ENCODE measurements at regions not wholly inside any gene's neighbourhood (a gene's known extent, or its start where the extent isn't known, plus 50 kb on each side); places are given as distances from the start of the nearest gene placed in this dataset.

GRCh38 chr16:64065523-64065922 is 1056.3 kb downstream of the CDH11 start:
- Histone ChIP-seq H3K4me1 (ENCODE audit: control insufficient read depth, insufficient read depth, low read length) (no peaks in the 10 kb centered on the region), H3K9me3 (ENCODE audit: control insufficient read depth, insufficient read depth, low read length) (peaks cover 4% of the 10 kb centered on the region), H3K27me3 (ENCODE audit: control insufficient read depth, insufficient read depth, low read length) (no peaks in the 10 kb centered on the region), H3K36me3 (ENCODE audit: control insufficient read depth, insufficient read depth, low read length) (no peaks in the 10 kb centered on the region), H3K27ac (ENCODE audit: low read length) (no peak overlapping the region), H3K4me3 (ENCODE audit: low read length) (no peak overlapping the region)
- Mint-ChIP-seq H3K27ac (no peak overlapping the region), H3K4me1 (no peaks in the 10 kb centered on the region), H3K9me3 (peaks cover 9 to 13% of the 10 kb centered on the region in 2 donors), H3K4me3 (no peak overlapping the region), H3K27me3 (ENCODE audit: low read depth in 2 of 2) (no peaks in the 10 kb centered on the region), H3K36me3 (no peaks in the 10 kb centered on the region)
- intact Hi-C loops (cut with micrococcal nuclease): no loop called here
- ATAC-seq (no peak), DNase-seq (no peak)
- WGBS (ENCODE audit: insufficient coverage): 82% methylated on average over 1 of the region's 1 CpG
- TF ChIP-seq, protein P1, sequence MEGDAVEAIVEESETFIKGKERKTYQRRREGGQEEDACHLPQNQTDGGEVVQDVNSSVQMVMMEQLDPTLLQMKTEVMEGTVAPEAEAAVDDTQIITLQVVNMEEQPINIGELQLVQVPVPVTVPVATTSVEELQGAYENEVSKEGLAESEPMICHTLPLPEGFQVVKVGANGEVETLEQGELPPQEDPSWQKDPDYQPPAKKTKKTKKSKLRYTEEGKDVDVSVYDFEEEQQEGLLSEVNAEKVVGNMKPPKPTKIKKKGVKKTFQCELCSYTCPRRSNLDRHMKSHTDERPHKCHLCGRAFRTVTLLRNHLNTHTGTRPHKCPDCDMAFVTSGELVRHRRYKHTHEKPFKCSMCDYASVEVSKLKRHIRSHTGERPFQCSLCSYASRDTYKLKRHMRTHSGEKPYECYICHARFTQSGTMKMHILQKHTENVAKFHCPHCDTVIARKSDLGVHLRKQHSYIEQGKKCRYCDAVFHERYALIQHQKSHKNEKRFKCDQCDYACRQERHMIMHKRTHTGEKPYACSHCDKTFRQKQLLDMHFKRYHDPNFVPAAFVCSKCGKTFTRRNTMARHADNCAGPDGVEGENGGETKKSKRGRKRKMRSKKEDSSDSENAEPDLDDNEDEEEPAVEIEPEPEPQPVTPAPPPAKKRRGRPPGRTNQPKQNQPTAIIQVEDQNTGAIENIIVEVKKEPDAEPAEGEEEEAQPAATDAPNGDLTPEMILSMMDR (IDR thresholded peaks at IDR 0.05): no peak

DNA sequence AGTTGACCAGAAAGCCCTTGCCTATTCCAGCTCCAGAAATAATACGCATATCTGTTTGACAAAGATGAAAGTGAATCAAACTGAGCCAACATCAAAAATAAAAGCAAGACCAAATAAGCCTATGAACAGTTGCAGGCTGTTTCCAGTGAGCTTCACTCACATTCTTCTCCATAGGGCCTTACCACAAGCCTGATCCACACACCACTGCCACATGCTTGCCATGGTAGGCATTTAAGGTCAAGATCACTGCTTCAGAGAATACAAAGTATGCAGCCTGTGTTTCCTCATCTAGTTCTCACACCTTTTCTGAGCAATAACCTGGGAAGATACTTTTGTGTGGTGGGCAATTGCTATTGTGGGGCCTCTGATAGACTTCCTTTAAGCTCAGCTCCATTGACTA is 1060.2 kb downstream of the CDH11 start:
- Histone ChIP-seq H3K9me3 (ENCODE audit: control insufficient read depth, insufficient read depth, low read length) (peaks cover 4% of the 10 kb centered on the region), H3K27ac (ENCODE audit: low read length) (no peak overlapping the region), H3K36me3 (ENCODE audit: control insufficient read depth, insufficient read depth, low read length) (no peaks in the 10 kb centered on the region), H3K4me1 (ENCODE audit: control insufficient read depth, insufficient read depth, low read length) (no peaks in the 10 kb centered on the region), H3K4me3 (ENCODE audit: low read length) (no peak overlapping the region), H3K27me3 (ENCODE audit: control insufficient read depth, insufficient read depth, low read length) (no peaks in the 10 kb centered on the region)
- Mint-ChIP-seq H3K36me3 (no peaks in the 10 kb centered on the region), H3K27ac (no peak overlapping the region), H3K9me3 (peaks cover 9 to 10% of the 10 kb centered on the region in 2 donors), H3K27me3 (ENCODE audit: low read depth in 2 of 2) (no peaks in the 10 kb centered on the region), H3K4me1 (no peaks in the 10 kb centered on the region), H3K4me3 (no peak overlapping the region)
- TF ChIP-seq, protein P1 (IDR thresholded peaks at IDR 0.05): no peak
- no peak for DNase-seq
- WGBS (ENCODE audit: insufficient coverage): 80% methylated on average over 1 of the region's 1 CpG
- no peak for ATAC-seq
- intact Hi-C loops (cut with micrococcal nuclease): no loop called here

- H3K36me3 ChIP-seq (ENCODE audit: control insufficient read depth, insufficient read depth, low read length): no peaks in the 10 kb centered on the region
- TF ChIP-seq, protein P1 (IDR thresholded peaks at IDR 0.05): no peak
- H3K9me3 ChIP-seq (ENCODE audit: control insufficient read depth, insufficient read depth, low read length): peaks cover 4% of the 10 kb centered on the region
- Mint-ChIP-seq H3K4me3 (no peak overlapping the region), H3K36me3 (no peaks in the 10 kb centered on the region), H3K27me3 (ENCODE audit: low read depth in 2 of 2) (no peaks in the 10 kb centered on the region), H3K4me1 (no peaks in the 10 kb centered on the region), H3K27ac (no peak overlapping the region), H3K9me3 (peaks cover 9 to 10% of the 10 kb centered on the region in 2 donors)
- H3K4me3 ChIP-seq (ENCODE audit: low read length): no peak overlapping the region
- no peak overlapping the region for H3K27ac ChIP-seq (ENCODE audit: low read length)
- no peak for ATAC-seq
- intact Hi-C loops (cut with micrococcal nuclease): no loop called here
- no peak for DNase-seq
- no peaks in the 10 kb centered on the region for H3K4me1 ChIP-seq (ENCODE audit: control insufficient read depth, insufficient read depth, low read length)
- 100% methylated on average over 2 of the region's 3 CpGs for WGBS (ENCODE audit: insufficient coverage)
- no peaks in the 10 kb centered on the region for H3K27me3 ChIP-seq (ENCODE audit: control insufficient read depth, insufficient read depth, low read length)
These were observed 1061.2 kb downstream of the CDH11 start for GRCh38 chr16:64060631-64061030.

DNA sequence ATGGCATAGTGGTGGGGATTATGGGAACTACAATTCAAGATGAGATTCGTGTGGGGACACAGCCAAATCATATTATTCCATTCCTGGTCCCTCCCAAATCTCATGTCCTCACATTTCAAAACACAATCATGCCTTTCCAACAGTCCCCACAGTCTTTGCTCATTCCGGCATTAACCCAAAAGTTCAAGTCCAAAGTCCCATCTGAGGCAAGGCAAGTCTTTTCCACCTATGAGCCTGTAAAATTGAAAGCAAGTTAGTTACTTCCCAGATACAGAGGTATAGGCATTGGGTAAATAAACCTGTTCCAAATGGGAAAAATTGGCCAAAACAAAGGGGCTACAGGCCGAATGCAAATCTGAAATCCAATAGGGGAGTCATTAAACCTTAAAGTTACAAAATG is 1063.2 kb downstream of the CDH11 start:
- Mint-ChIP-seq H3K27ac (no peak overlapping the region), H3K4me3 (no peak overlapping the region), H3K4me1 (no peaks in the 10 kb centered on the region), H3K27me3 (ENCODE audit: low read depth in 2 of 2) (no peaks in the 10 kb centered on the region), H3K9me3 (peaks cover 5 to 10% of the 10 kb centered on the region in 2 donors), H3K36me3 (peaks cover 2% of the 10 kb centered on the region)
- Histone ChIP-seq H3K4me1 (ENCODE audit: control insufficient read depth, insufficient read depth, low read length) (no peaks in the 10 kb centered on the region), H3K4me3 (ENCODE audit: low read length) (no peak overlapping the region), H3K27me3 (ENCODE audit: control insufficient read depth, insufficient read depth, low read length) (no peaks in the 10 kb centered on the region), H3K36me3 (ENCODE audit: control insufficient read depth, insufficient read depth, low read length) (no peaks in the 10 kb centered on the region), H3K27ac (ENCODE audit: low read length) (no peak overlapping the region), H3K9me3 (ENCODE audit: control insufficient read depth, insufficient read depth, low read length) (peaks cover 4% of the 10 kb centered on the region)
- DNase-seq: no peak
- WGBS (ENCODE audit: insufficient coverage): 89% methylated on average over 3 of the region's 3 CpGs
- no peak for ATAC-seq
- TF ChIP-seq, protein P1 (IDR thresholded peaks at IDR 0.05): no peak
- intact Hi-C loops (cut with micrococcal nuclease): no loop called here

Data from natural killer cell (primary cell).